ENCODE measurements at regions not wholly inside any gene's neighbourhood (a gene's known extent, or its start where the extent isn't known, plus 50 kb on each side); places are given as distances from the start of the nearest gene placed in this dataset.

DNA sequence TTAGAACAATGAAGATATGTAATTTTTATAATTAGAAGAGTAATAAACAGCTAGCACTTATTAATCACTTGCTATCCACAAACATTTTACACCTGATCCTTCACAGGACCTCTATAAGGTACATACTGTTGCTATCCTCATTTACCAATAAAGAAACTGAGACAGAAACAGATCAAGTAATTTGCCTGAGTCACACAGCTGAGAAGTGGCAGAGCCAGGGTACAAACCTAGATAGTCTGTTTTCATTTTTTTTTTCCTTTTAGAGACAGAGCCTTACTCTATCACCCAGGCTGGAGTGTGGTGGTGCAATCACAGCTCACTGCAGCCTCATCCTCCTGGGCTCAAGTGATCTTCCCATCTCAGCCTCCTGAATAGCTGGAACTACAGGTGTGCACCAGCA lies 71.8 kb upstream of the PTH start:
- no peak for DNase-seq (ENCODE audit: low read depth in 1 of 2, low spot score in 2 of 2)
- CTCF ChIA-PET (ENCODE audit: partially characterized antibody) = interaction anchor here (0.9 kb wide), 1 partner anchor 81 kb away, joined by 4 read pairs; no protein-coding TSS in a partner anchor

More for the DNA sequence above, 71.8 kb upstream of the PTH start:
- H3K4ac ChIP-seq (replicated peaks; ENCODE audit: insufficient read length, low read depth, low read length) = no peak overlapping the region
- peaks cover 0 to 2% (median 0%) of the 10 kb centered on the region in 4 experiments; a peak in 1 of 7 replicates for H3K4me1 ChIP-seq (replicated peaks in 1 of 4; ENCODE audit: control insufficient read depth in 3 of 4, insufficient read depth in 4 of 4, low read length in 3 of 4)
- no peaks in the 10 kb centered on the region for H4K20me1 ChIP-seq (replicated peaks in 1 of 2; ENCODE audit: control insufficient read depth in 1 of 2, insufficient read depth in 2 of 2, low read length in 2 of 2)
- no peak overlapping the region for H3K56ac ChIP-seq (replicated peaks; ENCODE audit: insufficient read length, low read depth, low read length)
- H3K9me3 ChIP-seq (ENCODE audit: insufficient read depth in 2 of 2, low read depth in 1 of 2, low read length in 1 of 2) = peaks cover 0 to 4% of the 10 kb centered on the region in 2 experiments; a peak in 1 of 4 replicates
- H3K27ac ChIP-seq (ENCODE audit: low read depth, low read length) = no peak overlapping the region
- H3K4me2 ChIP-seq (ENCODE audit: insufficient read depth in 1 of 2, low read depth in 2 of 2, low read length in 2 of 2) = no peak overlapping the region
- POLR2A ChIA-PET (ENCODE audit: partially characterized antibody) = no interaction called here
- H3K27me3 ChIP-seq (replicated peaks in 1 of 4; ENCODE audit: control insufficient read depth in 3 of 4, extremely low read depth in 1 of 4, insufficient read depth in 3 of 4, low read length in 3 of 4) = no peaks in the 10 kb centered on the region
- no peak overlapping the region for H2BK12ac ChIP-seq (ENCODE audit: low read depth, low read length)
- H3K18ac ChIP-seq (ENCODE audit: extremely low read depth, low read length) = no peak overlapping the region
- H2BK5ac ChIP-seq (ENCODE audit: low read depth, low read length) = no peak overlapping the region
- H4K5ac ChIP-seq (ENCODE audit: insufficient read length, low read depth, low read length) = no peak overlapping the region
- H2BK120ac ChIP-seq (replicated peaks; ENCODE audit: low read depth, low read length) = no peak overlapping the region
- no peak overlapping the region for H2BK20ac ChIP-seq (ENCODE audit: low read length)
- TF ChIP-seq JUND (IDR thresholded peaks at IDR 0.05; ENCODE audit: low read length) (no peak), HDAC2 (IDR thresholded peaks at IDR 0.05; ENCODE audit: borderline replicate concordance in 1 of 2, low read depth in 2 of 2, low read length in 2 of 2) (no peak), NANOG (IDR thresholded peaks at IDR 0.05; ENCODE audit: insufficient read depth, low read depth, low read length, poor library complexity, severe bottlenecking) (no peak), RFX5 (IDR thresholded peaks at IDR 0.05; ENCODE audit: borderline replicate concordance, low read depth, low read length) (no peak), FOSL1 (IDR thresholded peaks at IDR 0.05; ENCODE audit: insufficient read depth, low read depth, low read length) (no peak), SAP30 (IDR thresholded peaks at IDR 0.05; ENCODE audit: insufficient read depth, insufficient replicate concordance, low read length) (no peak), POU5F1 (IDR thresholded peaks at IDR 0.05; ENCODE audit: low read depth, low read length) (no peak), ZNF274 (IDR thresholded peaks at IDR 0.05; ENCODE audit: borderline replicate concordance, extremely low read depth, low read length) (no peak), RAD21 (IDR thresholded peaks at IDR 0.05 in 1 of 2, conservative IDR thresholded peaks at IDR 0.05 in 1 of 2; ENCODE audit: low read depth in 2 of 2, low read length in 2 of 2) (no peak)
- TF ChIP-seq, protein P1, sequence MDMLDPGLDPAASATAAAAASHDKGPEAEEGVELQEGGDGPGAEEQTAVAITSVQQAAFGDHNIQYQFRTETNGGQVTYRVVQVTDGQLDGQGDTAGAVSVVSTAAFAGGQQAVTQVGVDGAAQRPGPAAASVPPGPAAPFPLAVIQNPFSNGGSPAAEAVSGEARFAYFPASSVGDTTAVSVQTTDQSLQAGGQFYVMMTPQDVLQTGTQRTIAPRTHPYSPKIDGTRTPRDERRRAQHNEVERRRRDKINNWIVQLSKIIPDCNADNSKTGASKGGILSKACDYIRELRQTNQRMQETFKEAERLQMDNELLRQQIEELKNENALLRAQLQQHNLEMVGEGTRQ (IDR thresholded peaks at IDR 0.05; ENCODE audit: low read length) = no peak
- H3K23me2 ChIP-seq (ENCODE audit: low read depth, low read length) = no peaks in the 10 kb centered on the region
- no peak overlapping the region for H3K9ac ChIP-seq (replicated peaks in 1 of 4; ENCODE audit: extremely low read depth in 1 of 4, low read depth in 3 of 4, low read length in 3 of 4)
- no peak for FAIRE-seq
- H2BK15ac ChIP-seq (ENCODE audit: low read length) = no peak overlapping the region
- H3K36me3 ChIP-seq (ENCODE audit: control insufficient read depth in 2 of 4, insufficient read depth in 4 of 4, low read length in 3 of 4) = no peaks in the 10 kb centered on the region
- no peak overlapping the region for H4K8ac ChIP-seq (ENCODE audit: extremely low read depth, insufficient read depth, low read length)
- H3K4me3 ChIP-seq (ENCODE audit: extremely low read depth in 1 of 4, insufficient read depth in 2 of 4, low read depth in 3 of 4, low read length in 4 of 4) = no peak overlapping the region
- no peak overlapping the region for H3K23ac ChIP-seq (ENCODE audit: insufficient read length)
- H3K14ac ChIP-seq (ENCODE audit: insufficient read length) = no peak overlapping the region
- no peak overlapping the region for H2AFZ ChIP-seq (ENCODE audit: low read length)
- no peaks in the 10 kb centered on the region for H3K79me1 ChIP-seq (ENCODE audit: low read depth, low read length)
- H4K91ac ChIP-seq (replicated peaks; ENCODE audit: insufficient read length, low read length) = no peak overlapping the region
- no peak overlapping the region for H2AK5ac ChIP-seq (ENCODE audit: low read depth, low read length)
- no peaks in the 10 kb centered on the region for H3K79me2 ChIP-seq (ENCODE audit: control insufficient read depth in 1 of 2, insufficient read depth in 2 of 2, low read length in 2 of 2)

All from H1 (cell line).